ENCODE measurements at regions not wholly inside any gene's neighbourhood (a gene's known extent, or its start where the extent isn't known, plus 50 kb on each side); places are given as distances from the start of the nearest gene placed in this dataset.

- no peaks in the 10 kb centered on the region for H3F3A ChIP-seq (replicated peaks; ENCODE audit: low read depth)
- H3K4me3 ChIP-seq: no peak overlapping the region
- H3K9me2 ChIP-seq (ENCODE audit: insufficient read depth): peaks cover 7% of the 10 kb centered on the region; the same call in 1 of the 2 replicates
- Mint-ChIP-seq H3K4me3 (no peak overlapping the region), H3K4me1 (peaks cover 15% of the 10 kb centered on the region), H3K27ac (no peak overlapping the region), H3K9me3 (peaks cover 11% of the 10 kb centered on the region; the same call in 2 of the 3 replicates), H3K36me3 (ENCODE audit: low read depth) (peaks cover 8% of the 10 kb centered on the region), H3K27me3 (ENCODE audit: insufficient read depth, low read depth, poor library complexity) (peaks cover 5% of the 10 kb centered on the region)
- peaks cover 18% of the 10 kb centered on the region; the same call in 1 of the 2 replicates for H3K4me1 ChIP-seq (ENCODE audit: insufficient read depth)
- TF ChIP-seq, protein P1, sequence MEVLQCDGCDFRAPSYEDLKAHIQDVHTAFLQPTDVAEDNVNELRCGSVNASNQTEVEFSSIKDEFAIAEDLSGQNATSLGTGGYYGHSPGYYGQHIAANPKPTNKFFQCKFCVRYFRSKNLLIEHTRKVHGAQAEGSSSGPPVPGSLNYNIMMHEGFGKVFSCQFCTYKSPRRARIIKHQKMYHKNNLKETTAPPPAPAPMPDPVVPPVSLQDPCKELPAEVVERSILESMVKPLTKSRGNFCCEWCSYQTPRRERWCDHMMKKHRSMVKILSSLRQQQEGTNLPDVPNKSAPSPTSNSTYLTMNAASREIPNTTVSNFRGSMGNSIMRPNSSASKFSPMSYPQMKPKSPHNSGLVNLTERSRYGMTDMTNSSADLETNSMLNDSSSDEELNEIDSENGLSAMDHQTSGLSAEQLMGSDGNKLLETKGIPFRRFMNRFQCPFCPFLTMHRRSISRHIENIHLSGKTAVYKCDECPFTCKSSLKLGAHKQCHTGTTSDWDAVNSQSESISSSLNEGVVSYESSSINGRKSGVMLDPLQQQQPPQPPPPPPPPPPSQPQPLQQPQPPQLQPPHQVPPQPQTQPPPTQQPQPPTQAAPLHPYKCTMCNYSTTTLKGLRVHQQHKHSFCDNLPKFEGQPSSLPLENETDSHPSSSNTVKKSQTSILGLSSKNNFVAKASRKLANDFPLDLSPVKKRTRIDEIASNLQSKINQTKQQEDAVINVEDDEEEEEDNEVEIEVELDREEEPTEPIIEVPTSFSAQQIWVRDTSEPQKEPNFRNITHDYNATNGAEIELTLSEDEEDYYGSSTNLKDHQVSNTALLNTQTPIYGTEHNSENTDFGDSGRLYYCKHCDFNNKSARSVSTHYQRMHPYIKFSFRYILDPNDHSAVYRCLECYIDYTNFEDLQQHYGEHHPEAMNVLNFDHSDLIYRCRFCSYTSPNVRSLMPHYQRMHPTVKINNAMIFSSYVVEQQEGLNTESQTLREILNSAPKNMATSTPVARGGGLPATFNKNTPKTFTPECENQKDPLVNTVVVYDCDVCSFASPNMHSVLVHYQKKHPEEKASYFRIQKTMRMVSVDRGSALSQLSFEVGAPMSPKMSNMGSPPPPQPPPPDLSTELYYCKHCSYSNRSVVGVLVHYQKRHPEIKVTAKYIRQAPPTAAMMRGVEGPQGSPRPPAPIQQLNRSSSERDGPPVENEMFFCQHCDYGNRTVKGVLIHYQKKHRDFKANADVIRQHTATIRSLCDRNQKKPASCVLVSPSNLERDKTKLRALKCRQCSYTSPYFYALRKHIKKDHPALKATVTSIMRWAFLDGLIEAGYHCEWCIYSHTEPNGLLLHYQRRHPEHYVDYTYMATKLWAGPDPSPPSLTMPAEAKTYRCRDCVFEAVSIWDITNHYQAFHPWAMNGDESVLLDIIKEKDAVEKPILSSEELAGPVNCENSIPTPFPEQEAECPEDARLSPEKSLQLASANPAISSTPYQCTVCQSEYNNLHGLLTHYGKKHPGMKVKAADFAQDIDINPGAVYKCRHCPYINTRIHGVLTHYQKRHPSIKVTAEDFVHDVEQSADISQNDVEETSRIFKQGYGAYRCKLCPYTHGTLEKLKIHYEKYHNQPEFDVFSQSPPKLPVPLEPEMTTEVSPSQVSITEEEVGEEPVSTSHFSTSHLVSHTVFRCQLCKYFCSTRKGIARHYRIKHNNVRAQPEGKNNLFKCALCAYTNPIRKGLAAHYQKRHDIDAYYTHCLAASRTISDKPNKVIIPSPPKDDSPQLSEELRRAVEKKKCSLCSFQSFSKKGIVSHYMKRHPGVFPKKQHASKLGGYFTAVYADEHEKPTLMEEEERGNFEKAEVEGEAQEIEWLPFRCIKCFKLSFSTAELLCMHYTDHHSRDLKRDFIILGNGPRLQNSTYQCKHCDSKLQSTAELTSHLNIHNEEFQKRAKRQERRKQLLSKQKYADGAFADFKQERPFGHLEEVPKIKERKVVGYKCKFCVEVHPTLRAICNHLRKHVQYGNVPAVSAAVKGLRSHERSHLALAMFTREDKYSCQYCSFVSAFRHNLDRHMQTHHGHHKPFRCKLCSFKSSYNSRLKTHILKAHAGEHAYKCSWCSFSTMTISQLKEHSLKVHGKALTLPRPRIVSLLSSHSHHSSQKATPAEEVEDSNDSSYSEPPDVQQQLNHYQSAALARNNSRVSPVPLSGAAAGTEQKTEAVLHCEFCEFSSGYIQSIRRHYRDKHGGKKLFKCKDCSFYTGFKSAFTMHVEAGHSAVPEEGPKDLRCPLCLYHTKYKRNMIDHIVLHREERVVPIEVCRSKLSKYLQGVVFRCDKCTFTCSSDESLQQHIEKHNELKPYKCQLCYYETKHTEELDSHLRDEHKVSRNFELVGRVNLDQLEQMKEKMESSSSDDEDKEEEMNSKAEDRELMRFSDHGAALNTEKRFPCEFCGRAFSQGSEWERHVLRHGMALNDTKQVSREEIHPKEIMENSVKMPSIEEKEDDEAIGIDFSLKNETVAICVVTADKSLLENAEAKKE (CRISPR knock-in tag; IDR thresholded peaks at IDR 0.05): peak; percentile 88
- no peak for TF ChIP-seq JUNB (IDR thresholded peaks at IDR 0.05; ENCODE audit: unreplicated experiment)
- H3K79me2 ChIP-seq (replicated peaks; ENCODE audit: insufficient read depth): no peaks in the 10 kb centered on the region
- H3K27ac ChIP-seq (ENCODE audit: low read depth): no peak overlapping the region
- peaks cover 5% of the 10 kb centered on the region; the same call in 1 of the 2 replicates for H3K27me3 ChIP-seq (ENCODE audit: insufficient read depth)
- no peak overlapping the region for H2AFZ ChIP-seq
- H4K20me1 ChIP-seq (replicated peaks; ENCODE audit: insufficient read depth): no peaks in the 10 kb centered on the region
- peak; percentile 47 for DNase-seq (ENCODE audit: low spot score)
- H3K4me2 ChIP-seq: no peak overlapping the region
- ATAC-seq: peak; percentile 98
- H3K36me3 ChIP-seq (ENCODE audit: insufficient read depth): no peaks in the 10 kb centered on the region; the same call in 1 of the 2 replicates
Observed at GRCh38 chr9:108095496-108095895, 605.9 kb upstream of the KLF4 start.

- ATAC-seq (no peak), DNase-seq (ENCODE audit: low spot score) (no peak)
- H3K9me3 Mint-ChIP-seq: peaks cover 11% of the 10 kb centered on the region; the same call in 2 of the 3 replicates
- Histone ChIP-seq H3K27ac (ENCODE audit: low read depth) (no peak overlapping the region), H3K79me2 (replicated peaks; ENCODE audit: insufficient read depth) (no peaks in the 10 kb centered on the region), H2AFZ (no peak overlapping the region), H3F3A (replicated peaks; ENCODE audit: low read depth) (no peaks in the 10 kb centered on the region), H3K9me2 (ENCODE audit: insufficient read depth) (peaks cover 14% of the 10 kb centered on the region; the same call in 1 of the 2 replicates), H4K20me1 (replicated peaks; ENCODE audit: insufficient read depth) (no peaks in the 10 kb centered on the region), H3K4me2 (no peak overlapping the region), H3K36me3 (ENCODE audit: insufficient read depth) (no peaks in the 10 kb centered on the region; the same call in 1 of the 2 replicates), H3K27me3 (ENCODE audit: insufficient read depth) (peaks cover 5% of the 10 kb centered on the region; the same call in 1 of the 2 replicates), H3K4me1 (ENCODE audit: insufficient read depth) (peaks cover 18% of the 10 kb centered on the region; the same call in 1 of the 2 replicates), H3K4me3 (no peak overlapping the region)
- H3K27me3 Mint-ChIP-seq (ENCODE audit: insufficient read depth, low read depth, poor library complexity): peaks cover 5% of the 10 kb centered on the region
- H3K36me3 Mint-ChIP-seq (ENCODE audit: low read depth): peaks cover 8% of the 10 kb centered on the region; the same call in 2 of the 3 replicates
- H3K27ac Mint-ChIP-seq: no peak overlapping the region
- peaks cover 15% of the 10 kb centered on the region for H3K4me1 Mint-ChIP-seq
- no peak overlapping the region for H3K4me3 Mint-ChIP-seq
- TF ChIP-seq, protein P1 (CRISPR knock-in tag; IDR thresholded peaks at IDR 0.05): no peak
- TF ChIP-seq, protein P2, sequence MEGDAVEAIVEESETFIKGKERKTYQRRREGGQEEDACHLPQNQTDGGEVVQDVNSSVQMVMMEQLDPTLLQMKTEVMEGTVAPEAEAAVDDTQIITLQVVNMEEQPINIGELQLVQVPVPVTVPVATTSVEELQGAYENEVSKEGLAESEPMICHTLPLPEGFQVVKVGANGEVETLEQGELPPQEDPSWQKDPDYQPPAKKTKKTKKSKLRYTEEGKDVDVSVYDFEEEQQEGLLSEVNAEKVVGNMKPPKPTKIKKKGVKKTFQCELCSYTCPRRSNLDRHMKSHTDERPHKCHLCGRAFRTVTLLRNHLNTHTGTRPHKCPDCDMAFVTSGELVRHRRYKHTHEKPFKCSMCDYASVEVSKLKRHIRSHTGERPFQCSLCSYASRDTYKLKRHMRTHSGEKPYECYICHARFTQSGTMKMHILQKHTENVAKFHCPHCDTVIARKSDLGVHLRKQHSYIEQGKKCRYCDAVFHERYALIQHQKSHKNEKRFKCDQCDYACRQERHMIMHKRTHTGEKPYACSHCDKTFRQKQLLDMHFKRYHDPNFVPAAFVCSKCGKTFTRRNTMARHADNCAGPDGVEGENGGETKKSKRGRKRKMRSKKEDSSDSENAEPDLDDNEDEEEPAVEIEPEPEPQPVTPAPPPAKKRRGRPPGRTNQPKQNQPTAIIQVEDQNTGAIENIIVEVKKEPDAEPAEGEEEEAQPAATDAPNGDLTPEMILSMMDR (conservative IDR thresholded peaks at IDR 0.05; ENCODE audit: low read depth in 2 of 2): no peak
- no peak for TF ChIP-seq POLR2AphosphoS5 (IDR thresholded peaks at IDR 0.05; ENCODE audit: low read depth)
Observed at GRCh38 chr9:108094676-108094993, 605.1 kb upstream of the KLF4 start.

All from GM23338 (cell line).